ENCODE measurements at regions not wholly inside any gene's neighbourhood (a gene's known extent, or its start where the extent isn't known, plus 50 kb on each side); places are given as distances from the start of the nearest gene placed in this dataset.

- TF ChIP-seq, protein P1, sequence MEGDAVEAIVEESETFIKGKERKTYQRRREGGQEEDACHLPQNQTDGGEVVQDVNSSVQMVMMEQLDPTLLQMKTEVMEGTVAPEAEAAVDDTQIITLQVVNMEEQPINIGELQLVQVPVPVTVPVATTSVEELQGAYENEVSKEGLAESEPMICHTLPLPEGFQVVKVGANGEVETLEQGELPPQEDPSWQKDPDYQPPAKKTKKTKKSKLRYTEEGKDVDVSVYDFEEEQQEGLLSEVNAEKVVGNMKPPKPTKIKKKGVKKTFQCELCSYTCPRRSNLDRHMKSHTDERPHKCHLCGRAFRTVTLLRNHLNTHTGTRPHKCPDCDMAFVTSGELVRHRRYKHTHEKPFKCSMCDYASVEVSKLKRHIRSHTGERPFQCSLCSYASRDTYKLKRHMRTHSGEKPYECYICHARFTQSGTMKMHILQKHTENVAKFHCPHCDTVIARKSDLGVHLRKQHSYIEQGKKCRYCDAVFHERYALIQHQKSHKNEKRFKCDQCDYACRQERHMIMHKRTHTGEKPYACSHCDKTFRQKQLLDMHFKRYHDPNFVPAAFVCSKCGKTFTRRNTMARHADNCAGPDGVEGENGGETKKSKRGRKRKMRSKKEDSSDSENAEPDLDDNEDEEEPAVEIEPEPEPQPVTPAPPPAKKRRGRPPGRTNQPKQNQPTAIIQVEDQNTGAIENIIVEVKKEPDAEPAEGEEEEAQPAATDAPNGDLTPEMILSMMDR (IDR thresholded peaks at IDR 0.05; ENCODE audit: low read depth, low read length, missing control alignments), result no peak
- no peak overlapping the region for H3K4me3 ChIP-seq (replicated peaks; ENCODE audit: low read depth, low read length)
- DNase-seq (ENCODE audit: extremely low read depth, low read depth), result no peak
Measured at GRCh38 chr1:105172788-105173187, 1423.1 kb downstream of the AMY1C start.

GRCh38 chr1:105180789-105181188, 1431.1 kb downstream of the AMY1C start:
- TF ChIP-seq, protein P1 (IDR thresholded peaks at IDR 0.05; ENCODE audit: low read depth, low read length, missing control alignments), result no peak
- no peak overlapping the region for H3K4me3 ChIP-seq (replicated peaks; ENCODE audit: low read depth, low read length)
- DNase-seq (ENCODE audit: extremely low read depth, low read depth), result no peak

- no peak for DNase-seq (ENCODE audit: extremely low read depth, low read depth)
- TF ChIP-seq, protein P1 (IDR thresholded peaks at IDR 0.05; ENCODE audit: low read depth, low read length, missing control alignments), result no peak
- no peak overlapping the region for H3K4me3 ChIP-seq (replicated peaks; ENCODE audit: low read depth, low read length)
Measured at GRCh38 chr1:105204836-105205371, 1455.2 kb downstream of the AMY1C start.

DNA sequence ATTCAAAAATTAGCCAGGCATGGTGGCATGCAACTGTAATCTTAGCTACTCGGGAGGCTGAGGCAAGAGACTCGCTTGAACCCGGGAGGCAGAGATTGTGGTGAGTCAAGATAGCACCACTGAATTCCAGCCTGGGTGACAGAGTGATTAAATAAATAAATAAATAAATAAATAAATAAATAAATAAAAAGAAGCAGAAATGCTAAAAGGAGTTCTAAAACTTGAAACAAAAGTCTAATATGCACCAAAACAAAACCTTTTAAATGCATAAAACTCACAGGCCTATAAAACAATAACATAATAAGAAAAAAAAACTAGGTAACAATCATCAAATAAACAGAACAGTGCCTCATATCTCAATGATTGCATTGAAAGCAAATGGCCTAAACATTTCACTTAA, 1458.9 kb downstream of the AMY1C start:
- no peak overlapping the region for H3K4me3 ChIP-seq (replicated peaks; ENCODE audit: low read depth, low read length)
- TF ChIP-seq, protein P1 (IDR thresholded peaks at IDR 0.05; ENCODE audit: low read depth, low read length, missing control alignments), result no peak
- DNase-seq (ENCODE audit: extremely low read depth, low read depth), result no peak

- no peak for DNase-seq (ENCODE audit: extremely low read depth, low read depth)
- H3K4me3 ChIP-seq (replicated peaks; ENCODE audit: low read depth, low read length), result no peak overlapping the region
- TF ChIP-seq, protein P1 (IDR thresholded peaks at IDR 0.05; ENCODE audit: low read depth, low read length, missing control alignments), result no peak
Measured at GRCh38 chr1:105210747-105211146, 1461.0 kb downstream of the AMY1C start.

GRCh38 chr1:105231378-105231777, 1481.7 kb downstream of the AMY1C start:
- TF ChIP-seq, protein P1 (IDR thresholded peaks at IDR 0.05; ENCODE audit: low read depth, low read length, missing control alignments), result no peak
- no peak overlapping the region for H3K4me3 ChIP-seq (replicated peaks; ENCODE audit: low read depth, low read length)

DNA sequence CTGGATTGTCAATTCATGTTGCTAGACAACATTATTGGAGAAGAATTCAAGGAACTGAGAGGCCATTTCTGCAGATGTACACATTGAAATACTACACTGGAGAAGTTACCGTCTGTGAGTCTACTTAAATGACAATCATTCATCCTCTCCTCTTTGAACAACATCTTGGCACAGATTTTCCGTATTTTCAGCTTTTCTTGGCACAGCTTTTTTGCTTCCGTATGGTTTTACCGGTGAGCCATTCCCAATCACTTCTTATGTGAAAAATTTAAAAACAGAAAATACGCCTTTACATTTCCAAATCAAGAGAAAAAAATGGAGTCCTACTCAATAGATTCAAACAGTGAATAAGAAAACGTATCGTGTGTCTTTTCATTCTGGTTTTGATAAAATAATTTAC, 1493.7 kb downstream of the AMY1C start:
- H3K4me3 ChIP-seq (replicated peaks; ENCODE audit: low read depth, low read length), result no peak overlapping the region
- DNase-seq (ENCODE audit: extremely low read depth, low read depth), result no peak
- TF ChIP-seq, protein P1 (IDR thresholded peaks at IDR 0.05; ENCODE audit: low read depth, low read length, missing control alignments), result no peak

More at GRCh38 chr1:105231378-105231777, 1481.7 kb downstream of the AMY1C start:
- no peak for DNase-seq (ENCODE audit: extremely low read depth, low read depth)
